NCI-H510A (cell line): ENCODE measurements at regions not wholly inside any gene's neighbourhood (a gene's known extent, or its start where the extent isn't known, plus 50 kb on each side); places are given as distances from the start of the nearest gene placed in this dataset.
A peak's percentile ranks its signal among the peaks of the same experiment; 100 is the strongest.

Experiments
- DNase-seq: peaks from one replicate; lab custom pipeline; 2025; lab: John Stamatoyannopoulos, UW

DNA sequence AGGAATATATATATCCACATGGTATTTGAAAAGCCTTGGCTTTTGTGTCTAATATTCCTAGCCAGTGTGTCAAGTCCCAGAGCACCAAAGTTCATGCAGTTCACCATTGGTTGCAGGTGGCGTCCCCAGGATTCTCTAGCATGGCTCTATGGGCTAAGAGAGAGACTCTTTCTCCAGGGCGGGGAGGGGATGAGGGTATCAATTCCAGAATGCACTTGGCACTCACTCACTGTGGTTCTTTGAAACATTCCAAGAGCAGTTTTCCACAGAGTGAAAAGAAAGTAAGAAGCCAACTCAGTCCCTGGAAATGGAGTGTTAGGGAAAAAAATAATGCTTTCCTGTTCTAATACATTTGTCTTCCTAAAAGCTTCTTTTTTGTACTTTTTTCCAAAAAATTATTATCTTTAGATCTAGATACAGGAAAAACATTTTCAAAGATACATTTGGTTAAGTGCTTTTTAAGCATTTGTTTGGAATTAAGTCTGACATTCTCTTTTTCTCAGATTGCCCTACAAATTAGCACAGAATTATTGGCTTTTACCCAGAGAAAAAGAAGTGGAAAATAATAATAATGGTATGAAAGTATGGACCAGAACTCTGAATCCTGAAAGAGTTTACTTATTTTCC lies 239.9 kb downstream of the PAX3 start:
- no peak for DNase-seq

- no peak for DNase-seq
These were observed 241.3 kb downstream of the PAX3 start for GRCh38 chr2:222057347-222058073.

- no peak for DNase-seq
These were observed 243.5 kb downstream of the PAX3 start for GRCh38 chr2:222055328-222055727.

GRCh38 chr2:222054813-222055212 lies 244.0 kb downstream of the PAX3 start:
- no peak for DNase-seq

- no peak for DNase-seq
These were observed 245.8 kb downstream of the PAX3 start for GRCh38 chr2:222052934-222053367.

DNA sequence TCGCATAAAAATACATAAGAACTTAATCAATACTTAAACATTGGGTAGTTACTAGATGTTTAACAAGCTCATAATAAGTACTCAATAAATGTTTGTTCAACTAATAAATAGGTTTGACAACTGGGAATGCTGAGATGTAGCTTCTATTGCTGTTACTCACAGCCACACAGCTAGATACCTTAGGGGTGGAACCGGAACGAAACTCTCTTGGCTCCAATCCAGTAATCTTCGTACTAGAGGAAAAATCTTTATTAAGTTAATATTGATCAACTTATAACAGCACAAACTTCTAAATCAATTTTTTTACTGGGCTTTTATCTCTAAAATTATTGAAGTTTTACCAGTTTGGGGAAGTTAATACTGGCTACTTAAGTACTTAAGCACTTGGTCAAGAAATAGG lies 247.8 kb downstream of the PAX3 start:
- DNase-seq = no peak

GRCh38 chr2:222049946-222050345 lies 248.9 kb downstream of the PAX3 start:
- DNase-seq = no peak

GRCh38 chr2:222043897-222044296 lies 254.9 kb downstream of the PAX3 start:
- DNase-seq = no peak

DNA sequence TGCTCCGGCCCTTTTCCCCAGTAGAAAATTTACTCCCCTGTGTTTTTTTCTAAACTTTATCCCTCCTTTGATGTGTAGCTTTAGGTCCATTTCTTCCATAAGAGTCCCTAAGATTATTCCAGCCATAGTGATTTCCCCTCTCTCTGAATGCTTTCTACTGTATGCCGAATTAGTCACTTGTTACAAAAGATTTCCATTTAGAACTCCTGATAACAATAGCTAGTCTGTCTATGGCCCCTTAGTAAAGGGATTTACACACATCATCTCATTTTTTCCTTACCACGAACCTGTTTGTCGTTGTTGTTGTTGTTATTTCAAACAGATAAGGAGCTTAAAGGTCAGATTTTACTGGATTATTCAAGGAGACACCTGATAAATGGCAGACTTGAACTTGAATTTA lies 256.1 kb downstream of the PAX3 start:
- DNase-seq = no peak

DNA sequence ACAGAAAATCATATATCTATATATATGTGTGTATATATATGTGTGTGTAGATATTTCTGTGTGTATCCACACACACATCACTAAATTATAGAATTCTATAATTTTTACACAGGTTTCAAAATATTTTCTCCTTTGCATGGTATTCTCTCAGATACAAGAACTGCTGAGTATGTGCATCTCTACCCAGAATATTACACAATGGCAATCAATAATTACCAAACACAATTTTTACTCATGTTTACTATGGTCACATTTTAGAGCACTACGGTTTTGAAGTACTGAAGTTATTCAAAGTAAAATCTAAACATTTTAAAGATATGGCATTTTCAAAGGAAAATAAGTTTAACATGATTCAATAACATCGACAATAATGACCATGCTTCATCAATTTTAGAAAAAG lies 258.5 kb downstream of the PAX3 start:
- DNase-seq = no peak

GRCh38 chr2:222039821-222040220 lies 259.0 kb downstream of the PAX3 start:
- no peak for DNase-seq

DNA sequence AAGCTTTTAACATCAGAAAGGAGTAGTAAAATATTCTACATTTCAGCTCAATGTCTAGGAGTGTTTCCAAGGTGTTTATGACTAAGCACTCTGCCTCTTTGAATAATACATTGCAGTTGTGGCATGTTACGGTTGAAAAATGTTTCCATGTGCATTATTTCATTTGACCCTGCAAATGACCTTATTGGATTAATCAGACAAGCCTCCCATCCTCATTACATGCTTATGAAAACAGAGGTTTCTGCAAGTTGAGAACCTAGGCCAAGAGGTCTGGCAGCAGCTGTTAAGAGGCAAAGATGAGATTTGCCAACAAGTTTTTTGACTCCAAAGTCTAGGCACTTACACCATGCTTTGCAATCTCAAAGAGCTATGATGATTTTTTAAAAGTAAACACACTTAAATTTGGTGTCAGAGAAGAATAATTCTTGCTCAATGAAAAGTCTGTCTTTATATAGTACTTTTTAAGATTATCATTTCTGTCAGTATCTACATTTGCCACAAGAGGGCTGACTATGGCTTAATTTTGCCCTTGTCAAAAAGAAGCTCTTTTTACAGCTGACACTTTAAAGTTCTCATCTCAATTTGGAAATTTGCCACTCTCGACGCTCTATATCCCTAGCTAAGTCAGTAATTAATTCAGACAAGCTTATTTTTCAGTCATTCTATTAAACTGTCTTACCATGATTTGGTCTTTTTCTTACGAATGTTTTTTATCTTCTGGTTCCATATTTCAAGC lies 260.6 kb downstream of the PAX3 start:
- no peak for DNase-seq

GRCh38 chr2:222037211-222037610 lies 261.6 kb downstream of the PAX3 start:
- DNase-seq = no peak

- DNase-seq = peak; percentile 49
These were observed 264.7 kb downstream of the PAX3 start for GRCh38 chr2:222034058-222034457.

DNA sequence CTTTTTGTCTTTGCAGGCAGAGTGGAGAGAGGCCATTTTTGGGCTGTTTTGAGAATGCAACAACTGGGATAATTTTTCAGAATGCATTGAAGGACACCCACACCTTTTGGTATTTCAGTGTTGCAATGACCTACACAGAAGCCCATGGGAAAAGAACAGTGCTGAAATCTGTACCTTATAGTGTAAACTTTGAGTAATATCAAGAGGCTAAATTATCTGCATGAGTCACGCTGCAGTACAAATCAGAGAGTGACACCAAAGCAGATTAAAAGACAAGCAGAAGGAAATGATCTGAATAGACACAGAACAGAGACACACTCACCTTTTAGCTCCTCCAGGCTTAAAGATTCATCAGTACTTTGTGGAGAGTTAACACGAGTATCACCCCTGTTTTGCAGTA lies 265.3 kb downstream of the PAX3 start:
- no peak for DNase-seq

- no peak for DNase-seq
These were observed 272.9 kb downstream of the PAX3 start for GRCh38 chr2:222025881-222026271.

DNA sequence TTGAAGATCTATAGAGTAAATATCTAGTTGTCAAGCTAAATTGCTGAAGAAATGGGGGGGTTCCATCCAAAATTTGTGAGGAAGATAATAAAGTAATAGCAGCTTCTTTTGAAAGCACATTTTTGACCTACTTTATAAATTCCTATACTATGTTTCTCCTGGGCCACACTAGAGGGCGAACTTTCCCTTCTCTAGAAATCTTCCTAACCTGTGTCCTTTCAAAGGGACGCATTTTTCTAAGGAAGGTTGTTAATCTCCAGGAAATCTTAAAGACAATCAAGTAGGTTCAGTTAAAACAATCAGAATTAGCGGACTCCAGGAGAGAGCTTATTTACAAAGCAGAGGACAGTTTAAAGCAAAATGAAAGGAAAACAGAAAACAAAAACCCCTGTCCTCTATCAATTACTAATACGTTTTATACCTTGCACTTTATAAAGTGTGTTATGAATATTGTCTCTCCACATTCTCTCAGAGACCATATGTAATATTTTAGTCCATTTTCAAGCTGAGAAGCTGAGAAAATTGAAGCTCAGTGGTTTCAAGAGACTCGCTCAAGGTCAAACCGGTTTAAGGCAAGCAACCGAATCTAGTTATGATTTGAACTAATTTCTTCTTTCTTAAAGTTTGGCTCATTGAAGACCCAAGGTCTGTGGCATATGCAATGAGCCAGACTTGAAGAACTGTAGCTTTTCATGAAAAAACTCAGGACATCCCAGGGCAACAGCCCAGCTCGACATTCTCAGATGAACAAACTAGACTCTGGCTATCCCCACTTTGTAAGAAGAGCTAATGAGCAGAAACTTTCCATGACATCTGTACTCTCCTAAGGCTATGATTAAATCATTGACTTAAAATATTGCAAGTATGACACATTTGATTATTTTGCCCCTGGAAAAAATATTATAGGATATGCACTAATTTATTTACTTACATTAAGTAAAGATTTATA lies 273.6 kb downstream of the PAX3 start:
- DNase-seq = no peak

- DNase-seq = no peak
These were observed 281.4 kb downstream of the PAX3 start for GRCh38 chr2:222017252-222017850.

DNA sequence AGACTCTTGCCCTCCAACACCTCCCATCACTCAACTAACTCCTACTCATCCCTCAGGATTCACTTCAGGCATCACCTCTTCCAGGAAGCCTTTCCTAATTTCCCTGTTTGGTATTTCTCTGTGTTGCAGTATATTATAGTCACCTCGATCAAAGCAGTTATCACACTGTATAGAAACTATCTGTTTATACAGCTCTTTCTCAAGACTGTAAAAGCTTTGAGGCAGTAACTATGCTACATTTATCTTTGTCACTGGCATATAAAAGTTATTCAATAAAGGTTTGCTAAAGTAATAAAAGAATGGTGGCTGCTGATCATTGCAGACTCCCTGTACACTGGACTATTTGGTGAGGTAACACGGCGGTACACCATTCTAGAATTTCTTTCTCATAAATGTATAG lies 284.9 kb downstream of the PAX3 start:
- DNase-seq = no peak

- no peak for DNase-seq
These were observed 298.5 kb downstream of the PAX3 start for GRCh38 chr2:222000326-222000725.

DNA sequence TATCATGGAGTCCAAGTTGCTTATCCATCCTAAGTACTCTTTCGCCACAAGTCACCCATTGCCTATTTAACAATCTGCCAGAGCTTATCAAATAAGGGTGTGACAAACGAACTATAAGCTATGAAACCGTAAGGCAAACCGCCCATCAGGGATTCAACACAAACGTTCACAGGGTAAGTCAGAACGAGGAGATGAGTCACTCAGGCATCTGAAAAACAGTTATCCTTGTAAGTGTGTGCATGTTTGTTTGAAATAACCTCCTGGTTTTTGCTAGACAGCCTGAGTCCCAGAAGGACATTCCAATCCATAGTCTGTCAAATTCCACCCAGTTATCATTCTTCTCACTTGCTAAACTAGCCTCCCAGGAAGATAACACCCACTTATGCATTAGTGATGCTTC lies 299.1 kb downstream of the PAX3 start:
- DNase-seq = no peak

- no peak for DNase-seq
These were observed 299.6 kb downstream of the PAX3 start for GRCh38 chr2:221999166-221999565.
